GM23338 (cell line): ENCODE measurements at regions not wholly inside any gene's neighbourhood (a gene's known extent, or its start where the extent isn't known, plus 50 kb on each side); places are given as distances from the start of the nearest gene placed in this dataset.

Source experiments
- ATAC-seq: fragments of 200-7000 bp; cut with Tn5 transposase; 3 replicates; pipeline ENCODE4 v1.9.1; 2020
- DNase-seq: peaks from one replicate; pipeline ENCODE4 v3.0.0-alpha.2; 2015; ENCODE audit warnings: low spot score
- H2AFZ ChIP-seq: fragments of 200-600 bp; sonication (generic); 2 replicates; pipeline ENCODE4 v1.8.0; 2016; ENCODE audit warnings: antibody characterized with exemption, mild to moderate bottlenecking, moderate library complexity
- H3F3A ChIP-seq: fragments of 200-600 bp; sonication (generic); replicated peaks from 2 replicates; pipeline ENCODE4 v1.8.0; 2017; ENCODE audit warnings: antibody characterized with exemption, mixed run types, low read depth
- H3K27ac ChIP-seq: fragments of 200-600 bp; sonication (generic); 2 replicates; pipeline ENCODE4 v1.6.1; 2016; ENCODE audit warnings: low read depth
- H3K27me3 ChIP-seq: fragments of 200-600 bp; sonication (generic); 2 replicates; pipeline ENCODE4 v1.8.0; 2016; ENCODE audit warnings: mild to moderate bottlenecking, mixed run types, moderate library complexity; ENCODE audit not compliant: insufficient read depth
- H3K36me3 ChIP-seq: fragments of 200-600 bp; sonication (generic); 2 replicates; pipeline ENCODE4 v1.8.0; 2016; ENCODE audit warnings: mild to moderate bottlenecking; ENCODE audit not compliant: insufficient read depth
- H3K4me1 ChIP-seq: fragments of 200-600 bp; sonication (generic); 2 replicates; pipeline ENCODE4 v1.8.0; 2016; ENCODE audit warnings: mild to moderate bottlenecking, moderate library complexity; ENCODE audit not compliant: insufficient read depth
- H3K4me2 ChIP-seq: fragments of 200-600 bp; sonication (generic); 2 replicates; pipeline ENCODE4 v1.7.1; 2017; ENCODE audit warnings: mixed run types
- H3K4me3 ChIP-seq: fragments of 200-600 bp; sonication (generic); 2 replicates; pipeline ENCODE4 v1.6.1; 2016; ENCODE audit warnings: mixed run types
- H3K79me2 ChIP-seq: fragments of 200-600 bp; sonication (generic); replicated peaks from 2 replicates; pipeline ENCODE4 v1.8.0; 2017; ENCODE audit warnings: mild to moderate bottlenecking; ENCODE audit not compliant: insufficient read depth
- H3K9me2 ChIP-seq: fragments of 200-600 bp; sonication (generic); 2 replicates; pipeline ENCODE4 v1.8.0; 2017; ENCODE audit not compliant: insufficient read depth
- H4K20me1 ChIP-seq: fragments of 200-600 bp; sonication (generic); replicated peaks from 2 replicates; pipeline ENCODE4 v1.8.0; 2017; ENCODE audit warnings: mild to moderate bottlenecking; ENCODE audit not compliant: insufficient read depth
- H3K27ac Mint-ChIP-seq: 2 replicates; pipeline ENCODE4 v1.8.0; 2020; ENCODE audit warnings: inconsistent platforms, mild to moderate bottlenecking, moderate library complexity, mixed read lengths
- H3K27me3 Mint-ChIP-seq: 3 replicates; pipeline ENCODE4 v1.8.0; 2022; ENCODE audit warnings: low read depth, mild to moderate bottlenecking, moderate library complexity, mixed read lengths, inconsistent platforms; ENCODE audit not compliant: insufficient read depth, poor library complexity
- H3K36me3 Mint-ChIP-seq: 3 replicates; pipeline ENCODE4 v1.8.0; 2021; ENCODE audit warnings: low read depth, mild to moderate bottlenecking, inconsistent platforms, moderate library complexity, mixed read lengths
- H3K4me1 Mint-ChIP-seq: 3 replicates; pipeline ENCODE4 v1.8.0; 2020; ENCODE audit warnings: mild to moderate bottlenecking, inconsistent platforms, mixed read lengths
- H3K4me3 Mint-ChIP-seq: 3 replicates; pipeline ENCODE4 v1.8.0; 2021; ENCODE audit warnings: moderate library complexity, mild to moderate bottlenecking, inconsistent platforms, mixed read lengths
- H3K9me3 Mint-ChIP-seq: 3 replicates; pipeline ENCODE4 v1.8.0; 2020; ENCODE audit warnings: moderate library complexity, mild to moderate bottlenecking, inconsistent platforms, mixed read lengths
- CREB1 ChIP-seq: fragments of 250-450 bp; sonication (Bioruptor Pico); IDR thresholded peaks from 2 replicates; pipeline ENCODE4 v1.5.0; 2020; ENCODE audit warnings: low read depth, mild to moderate bottlenecking, moderate library complexity
- EZH2 ChIP-seq: fragments of 200-600 bp; sonication (generic); IDR thresholded peaks from one replicate; pipeline ENCODE4 v1.8.0; 2017; ENCODE audit warnings: antibody characterized with exemption, mild to moderate bottlenecking, low read depth; ENCODE audit not compliant: unreplicated experiment
- EZH2phosphoT487 ChIP-seq: fragments of 200-600 bp; sonication (generic); IDR thresholded peaks from one replicate; pipeline ENCODE4 v1.8.1; 2018; ENCODE audit warnings: antibody characterized with exemption; ENCODE audit not compliant: unreplicated experiment
- JUNB ChIP-seq: IDR thresholded peaks from one replicate; pipeline ENCODE4 v1.6.1; 2016; ENCODE audit warnings: antibody characterized with exemption; ENCODE audit not compliant: unreplicated experiment
- NANOG ChIP-seq: IDR thresholded peaks from 2 replicates; pipeline ENCODE4 v1.6.1; 2016; ENCODE audit warnings: antibody characterized with exemption, borderline replicate concordance
- POLR2AphosphoS5 ChIP-seq: IDR thresholded peaks from 2 replicates; pipeline ENCODE4 v1.6.1; 2016; ENCODE audit warnings: antibody characterized with exemption, low read depth
- STAT1 ChIP-seq: IDR thresholded peaks from one replicate; pipeline ENCODE4 v1.6.1; 2016; ENCODE audit warnings: antibody characterized with exemption; ENCODE audit not compliant: unreplicated experiment
- ZNF114 ChIP-seq: fragments of 250-450 bp; sonication (Bioruptor Pico); IDR thresholded peaks from 2 replicates; pipeline ENCODE4 v1.5.0; 2020; ENCODE audit warnings: mild to moderate bottlenecking, moderate library complexity
- ZNF331 ChIP-seq: fragments of 250-450 bp; sonication (Bioruptor Pico); IDR thresholded peaks from 2 replicates; pipeline ENCODE4 v1.5.0; 2020; ENCODE audit warnings: low read depth, mild to moderate bottlenecking, moderate library complexity
- TF ChIP-seq, protein P1 (sequence below): IDR thresholded peaks from one replicate; pipeline ENCODE4 v1.6.1; 2018; ENCODE audit warnings: antibody characterized with exemption; ENCODE audit not compliant: unreplicated experiment
- TF ChIP-seq, protein P2 (sequence below), 2 experiments: fragments of 200-600 bp in 1 of 2; sonication (generic) in 1 of 2; conservative IDR thresholded peaks; 2 replicates each; pipeline versions ENCODE4 v1.5.1 to v1.6.1; 2016 to 2017; ENCODE audit warnings: antibody characterized with exemption in 2 of 2, low read depth in 2 of 2, mild to moderate bottlenecking in 2 of 2, moderate library complexity in 1 of 2
- TF ChIP-seq, protein P3 (sequence below): IDR thresholded peaks from 2 replicates; pipeline ENCODE4 v1.6.1; 2016; ENCODE audit warnings: antibody characterized with exemption
- TF ChIP-seq, protein P4 (sequence below): fragments of 250-450 bp; sonication (Bioruptor Pico); IDR thresholded peaks from 2 replicates; pipeline ENCODE4 v1.5.0; 2020; ENCODE audit warnings: mild to moderate bottlenecking, moderate library complexity

DNA sequence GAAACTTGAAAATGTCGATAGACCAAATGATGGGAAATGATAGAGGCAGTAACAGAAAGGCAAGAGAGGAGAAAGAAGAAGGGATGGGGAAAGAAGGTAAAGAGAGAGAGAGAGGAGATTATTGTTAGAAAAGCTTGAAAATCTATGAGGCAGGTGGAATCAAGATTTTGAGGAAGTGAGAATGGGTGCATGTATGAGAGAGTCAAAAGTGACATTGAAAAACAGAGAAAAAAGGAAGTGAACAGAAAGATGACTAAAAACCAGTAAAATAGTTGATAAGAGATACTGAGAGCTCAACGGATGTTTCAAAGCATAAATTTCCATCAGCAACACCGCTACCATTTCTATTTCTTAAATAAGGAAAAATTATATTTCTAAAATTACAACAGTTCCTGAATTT lies 327.4 kb upstream of the CWC22 start:
- Histone ChIP-seq H3K4me3 (no peak overlapping the region), H3F3A (no peaks in the 10 kb centered on the region), H3K4me2 (no peak overlapping the region), H4K20me1 (no peaks in the 10 kb centered on the region), H3K36me3 (no peaks in the 10 kb centered on the region; the same call in 1 of the 2 replicates), H3K4me1 (no peaks in the 10 kb centered on the region), H3K27me3 (no peaks in the 10 kb centered on the region), H3K9me2 (peaks cover 3% of the 10 kb centered on the region; the same call in 1 of the 2 replicates), H3K79me2 (no peaks in the 10 kb centered on the region), H3K27ac (no peak overlapping the region), H2AFZ (no peak overlapping the region)
- TF ChIP-seq, protein P1, sequence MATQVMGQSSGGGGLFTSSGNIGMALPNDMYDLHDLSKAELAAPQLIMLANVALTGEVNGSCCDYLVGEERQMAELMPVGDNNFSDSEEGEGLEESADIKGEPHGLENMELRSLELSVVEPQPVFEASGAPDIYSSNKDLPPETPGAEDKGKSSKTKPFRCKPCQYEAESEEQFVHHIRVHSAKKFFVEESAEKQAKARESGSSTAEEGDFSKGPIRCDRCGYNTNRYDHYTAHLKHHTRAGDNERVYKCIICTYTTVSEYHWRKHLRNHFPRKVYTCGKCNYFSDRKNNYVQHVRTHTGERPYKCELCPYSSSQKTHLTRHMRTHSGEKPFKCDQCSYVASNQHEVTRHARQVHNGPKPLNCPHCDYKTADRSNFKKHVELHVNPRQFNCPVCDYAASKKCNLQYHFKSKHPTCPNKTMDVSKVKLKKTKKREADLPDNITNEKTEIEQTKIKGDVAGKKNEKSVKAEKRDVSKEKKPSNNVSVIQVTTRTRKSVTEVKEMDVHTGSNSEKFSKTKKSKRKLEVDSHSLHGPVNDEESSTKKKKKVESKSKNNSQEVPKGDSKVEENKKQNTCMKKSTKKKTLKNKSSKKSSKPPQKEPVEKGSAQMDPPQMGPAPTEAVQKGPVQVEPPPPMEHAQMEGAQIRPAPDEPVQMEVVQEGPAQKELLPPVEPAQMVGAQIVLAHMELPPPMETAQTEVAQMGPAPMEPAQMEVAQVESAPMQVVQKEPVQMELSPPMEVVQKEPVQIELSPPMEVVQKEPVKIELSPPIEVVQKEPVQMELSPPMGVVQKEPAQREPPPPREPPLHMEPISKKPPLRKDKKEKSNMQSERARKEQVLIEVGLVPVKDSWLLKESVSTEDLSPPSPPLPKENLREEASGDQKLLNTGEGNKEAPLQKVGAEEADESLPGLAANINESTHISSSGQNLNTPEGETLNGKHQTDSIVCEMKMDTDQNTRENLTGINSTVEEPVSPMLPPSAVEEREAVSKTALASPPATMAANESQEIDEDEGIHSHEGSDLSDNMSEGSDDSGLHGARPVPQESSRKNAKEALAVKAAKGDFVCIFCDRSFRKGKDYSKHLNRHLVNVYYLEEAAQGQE = no peak
- TF ChIP-seq NANOG = no peak
- TF ChIP-seq, protein P2, sequence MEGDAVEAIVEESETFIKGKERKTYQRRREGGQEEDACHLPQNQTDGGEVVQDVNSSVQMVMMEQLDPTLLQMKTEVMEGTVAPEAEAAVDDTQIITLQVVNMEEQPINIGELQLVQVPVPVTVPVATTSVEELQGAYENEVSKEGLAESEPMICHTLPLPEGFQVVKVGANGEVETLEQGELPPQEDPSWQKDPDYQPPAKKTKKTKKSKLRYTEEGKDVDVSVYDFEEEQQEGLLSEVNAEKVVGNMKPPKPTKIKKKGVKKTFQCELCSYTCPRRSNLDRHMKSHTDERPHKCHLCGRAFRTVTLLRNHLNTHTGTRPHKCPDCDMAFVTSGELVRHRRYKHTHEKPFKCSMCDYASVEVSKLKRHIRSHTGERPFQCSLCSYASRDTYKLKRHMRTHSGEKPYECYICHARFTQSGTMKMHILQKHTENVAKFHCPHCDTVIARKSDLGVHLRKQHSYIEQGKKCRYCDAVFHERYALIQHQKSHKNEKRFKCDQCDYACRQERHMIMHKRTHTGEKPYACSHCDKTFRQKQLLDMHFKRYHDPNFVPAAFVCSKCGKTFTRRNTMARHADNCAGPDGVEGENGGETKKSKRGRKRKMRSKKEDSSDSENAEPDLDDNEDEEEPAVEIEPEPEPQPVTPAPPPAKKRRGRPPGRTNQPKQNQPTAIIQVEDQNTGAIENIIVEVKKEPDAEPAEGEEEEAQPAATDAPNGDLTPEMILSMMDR (conservative IDR thresholded peaks at IDR 0.05; ENCODE audit: low read depth in 2 of 2) = no peak
- no peak for TF ChIP-seq EZH2phosphoT487
- no peak for TF ChIP-seq ZNF114
- no peak for TF ChIP-seq EZH2
- no peak for TF ChIP-seq CREB1 (CRISPR knock-in tag)
- no peak for TF ChIP-seq ZNF331 (CRISPR knock-in tag)
- TF ChIP-seq, protein P3, sequence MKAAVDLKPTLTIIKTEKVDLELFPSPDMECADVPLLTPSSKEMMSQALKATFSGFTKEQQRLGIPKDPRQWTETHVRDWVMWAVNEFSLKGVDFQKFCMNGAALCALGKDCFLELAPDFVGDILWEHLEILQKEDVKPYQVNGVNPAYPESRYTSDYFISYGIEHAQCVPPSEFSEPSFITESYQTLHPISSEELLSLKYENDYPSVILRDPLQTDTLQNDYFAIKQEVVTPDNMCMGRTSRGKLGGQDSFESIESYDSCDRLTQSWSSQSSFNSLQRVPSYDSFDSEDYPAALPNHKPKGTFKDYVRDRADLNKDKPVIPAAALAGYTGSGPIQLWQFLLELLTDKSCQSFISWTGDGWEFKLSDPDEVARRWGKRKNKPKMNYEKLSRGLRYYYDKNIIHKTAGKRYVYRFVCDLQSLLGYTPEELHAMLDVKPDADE = no peak
- TF ChIP-seq POLR2AphosphoS5 = no peak
- TF ChIP-seq, protein P4, sequence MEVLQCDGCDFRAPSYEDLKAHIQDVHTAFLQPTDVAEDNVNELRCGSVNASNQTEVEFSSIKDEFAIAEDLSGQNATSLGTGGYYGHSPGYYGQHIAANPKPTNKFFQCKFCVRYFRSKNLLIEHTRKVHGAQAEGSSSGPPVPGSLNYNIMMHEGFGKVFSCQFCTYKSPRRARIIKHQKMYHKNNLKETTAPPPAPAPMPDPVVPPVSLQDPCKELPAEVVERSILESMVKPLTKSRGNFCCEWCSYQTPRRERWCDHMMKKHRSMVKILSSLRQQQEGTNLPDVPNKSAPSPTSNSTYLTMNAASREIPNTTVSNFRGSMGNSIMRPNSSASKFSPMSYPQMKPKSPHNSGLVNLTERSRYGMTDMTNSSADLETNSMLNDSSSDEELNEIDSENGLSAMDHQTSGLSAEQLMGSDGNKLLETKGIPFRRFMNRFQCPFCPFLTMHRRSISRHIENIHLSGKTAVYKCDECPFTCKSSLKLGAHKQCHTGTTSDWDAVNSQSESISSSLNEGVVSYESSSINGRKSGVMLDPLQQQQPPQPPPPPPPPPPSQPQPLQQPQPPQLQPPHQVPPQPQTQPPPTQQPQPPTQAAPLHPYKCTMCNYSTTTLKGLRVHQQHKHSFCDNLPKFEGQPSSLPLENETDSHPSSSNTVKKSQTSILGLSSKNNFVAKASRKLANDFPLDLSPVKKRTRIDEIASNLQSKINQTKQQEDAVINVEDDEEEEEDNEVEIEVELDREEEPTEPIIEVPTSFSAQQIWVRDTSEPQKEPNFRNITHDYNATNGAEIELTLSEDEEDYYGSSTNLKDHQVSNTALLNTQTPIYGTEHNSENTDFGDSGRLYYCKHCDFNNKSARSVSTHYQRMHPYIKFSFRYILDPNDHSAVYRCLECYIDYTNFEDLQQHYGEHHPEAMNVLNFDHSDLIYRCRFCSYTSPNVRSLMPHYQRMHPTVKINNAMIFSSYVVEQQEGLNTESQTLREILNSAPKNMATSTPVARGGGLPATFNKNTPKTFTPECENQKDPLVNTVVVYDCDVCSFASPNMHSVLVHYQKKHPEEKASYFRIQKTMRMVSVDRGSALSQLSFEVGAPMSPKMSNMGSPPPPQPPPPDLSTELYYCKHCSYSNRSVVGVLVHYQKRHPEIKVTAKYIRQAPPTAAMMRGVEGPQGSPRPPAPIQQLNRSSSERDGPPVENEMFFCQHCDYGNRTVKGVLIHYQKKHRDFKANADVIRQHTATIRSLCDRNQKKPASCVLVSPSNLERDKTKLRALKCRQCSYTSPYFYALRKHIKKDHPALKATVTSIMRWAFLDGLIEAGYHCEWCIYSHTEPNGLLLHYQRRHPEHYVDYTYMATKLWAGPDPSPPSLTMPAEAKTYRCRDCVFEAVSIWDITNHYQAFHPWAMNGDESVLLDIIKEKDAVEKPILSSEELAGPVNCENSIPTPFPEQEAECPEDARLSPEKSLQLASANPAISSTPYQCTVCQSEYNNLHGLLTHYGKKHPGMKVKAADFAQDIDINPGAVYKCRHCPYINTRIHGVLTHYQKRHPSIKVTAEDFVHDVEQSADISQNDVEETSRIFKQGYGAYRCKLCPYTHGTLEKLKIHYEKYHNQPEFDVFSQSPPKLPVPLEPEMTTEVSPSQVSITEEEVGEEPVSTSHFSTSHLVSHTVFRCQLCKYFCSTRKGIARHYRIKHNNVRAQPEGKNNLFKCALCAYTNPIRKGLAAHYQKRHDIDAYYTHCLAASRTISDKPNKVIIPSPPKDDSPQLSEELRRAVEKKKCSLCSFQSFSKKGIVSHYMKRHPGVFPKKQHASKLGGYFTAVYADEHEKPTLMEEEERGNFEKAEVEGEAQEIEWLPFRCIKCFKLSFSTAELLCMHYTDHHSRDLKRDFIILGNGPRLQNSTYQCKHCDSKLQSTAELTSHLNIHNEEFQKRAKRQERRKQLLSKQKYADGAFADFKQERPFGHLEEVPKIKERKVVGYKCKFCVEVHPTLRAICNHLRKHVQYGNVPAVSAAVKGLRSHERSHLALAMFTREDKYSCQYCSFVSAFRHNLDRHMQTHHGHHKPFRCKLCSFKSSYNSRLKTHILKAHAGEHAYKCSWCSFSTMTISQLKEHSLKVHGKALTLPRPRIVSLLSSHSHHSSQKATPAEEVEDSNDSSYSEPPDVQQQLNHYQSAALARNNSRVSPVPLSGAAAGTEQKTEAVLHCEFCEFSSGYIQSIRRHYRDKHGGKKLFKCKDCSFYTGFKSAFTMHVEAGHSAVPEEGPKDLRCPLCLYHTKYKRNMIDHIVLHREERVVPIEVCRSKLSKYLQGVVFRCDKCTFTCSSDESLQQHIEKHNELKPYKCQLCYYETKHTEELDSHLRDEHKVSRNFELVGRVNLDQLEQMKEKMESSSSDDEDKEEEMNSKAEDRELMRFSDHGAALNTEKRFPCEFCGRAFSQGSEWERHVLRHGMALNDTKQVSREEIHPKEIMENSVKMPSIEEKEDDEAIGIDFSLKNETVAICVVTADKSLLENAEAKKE (CRISPR knock-in tag) = no peak
- TF ChIP-seq JUNB = no peak
- TF ChIP-seq STAT1 = no peak
- DNase-seq = no peak
- Mint-ChIP-seq H3K4me3 (no peak overlapping the region), H3K36me3 (peaks cover 33% of the 10 kb centered on the region; the same call in 2 of the 3 replicates), H3K27ac (no peak overlapping the region), H3K27me3 (no peaks in the 10 kb centered on the region), H3K9me3 (peaks cover 47% of the 10 kb centered on the region), H3K4me1 (no peaks in the 10 kb centered on the region)
- ATAC-seq = no peak
